H9 (cell line): ENCODE measurements at regions not wholly inside any gene's neighbourhood (a gene's known extent, or its start where the extent isn't known, plus 50 kb on each side); places are given as distances from the start of the nearest gene placed in this dataset.
"Not testable (repeated sequence)": the region's sequence is repeated elsewhere in the genome, so short reads cannot be mapped to it uniquely, and the experiment has no call there.

ENCODE experiments used
- DNase-seq: peaks from one replicate; pipeline ENCODE4 v3.0.0-alpha.2; 2017
- H2AFZ ChIP-seq: one replicate; pipeline ENCODE4 v1.6.1; 2013; ENCODE audit warnings: mild to moderate bottlenecking, low read length, control low read depth, moderate library complexity
- H2AK5ac ChIP-seq: 2 replicates; pipeline ENCODE4 v1.6.1; 2013; ENCODE audit warnings: low read length, control low read depth, mixed read lengths; ENCODE audit not compliant: insufficient read length
- H2BK120ac ChIP-seq: one replicate; pipeline ENCODE4 v1.6.1; 2013; ENCODE audit warnings: low read depth, mild to moderate bottlenecking, low read length, control low read depth, inconsistent platforms; ENCODE audit not compliant: poor library complexity, severe bottlenecking
- H2BK12ac ChIP-seq: 2 replicates; pipeline ENCODE4 v1.6.1; 2013; ENCODE audit warnings: low read length, control low read depth, mixed read lengths, low read depth; ENCODE audit not compliant: insufficient read length
- H2BK15ac ChIP-seq: 2 replicates; pipeline ENCODE4 v1.6.1; 2013; ENCODE audit warnings: low read depth, low read length, control low read depth
- H2BK20ac ChIP-seq: one replicate; pipeline ENCODE4 v1.6.1; 2013; ENCODE audit warnings: low read depth, mild to moderate bottlenecking, low read length, control low read depth, inconsistent platforms; ENCODE audit not compliant: poor library complexity, severe bottlenecking
- H2BK5ac ChIP-seq: 2 replicates; pipeline ENCODE4 v1.6.1; 2013; ENCODE audit warnings: low read length, control low read depth, mixed read lengths; ENCODE audit not compliant: insufficient read length
- H3K14ac ChIP-seq: 2 replicates; pipeline ENCODE4 v1.6.1; 2013; ENCODE audit warnings: low read length, control low read depth; ENCODE audit not compliant: insufficient read depth
- H3K18ac ChIP-seq: 2 replicates; pipeline ENCODE4 v1.6.1; 2013; ENCODE audit warnings: low read depth, mild to moderate bottlenecking, mixed read lengths, low read length, control low read depth; ENCODE audit not compliant: insufficient read length
- H3K23ac ChIP-seq: 2 replicates; pipeline ENCODE4 v1.6.1; 2013; ENCODE audit warnings: low read length, control low read depth, mixed read lengths, low read depth; ENCODE audit not compliant: insufficient read length
- H3K23me2 ChIP-seq: 2 replicates; pipeline ENCODE4 v1.6.1; 2013; ENCODE audit warnings: low read depth, mild to moderate bottlenecking, mixed read lengths, low read length, control low read depth; ENCODE audit not compliant: insufficient read length, poor library complexity, severe bottlenecking
- H3K27ac ChIP-seq: 2 replicates; pipeline ENCODE4 v1.5.1; 2013; ENCODE audit warnings: low read length, control low read depth, mixed read lengths, low read depth; ENCODE audit not compliant: insufficient read length
- H3K27me3 ChIP-seq: 2 replicates; pipeline ENCODE4 v1.6.1; 2013; ENCODE audit warnings: low read length, control low read depth, inconsistent platforms; ENCODE audit not compliant: insufficient read depth
- H3K4ac ChIP-seq: 2 replicates; pipeline ENCODE4 v1.6.1; 2013; ENCODE audit warnings: low read depth, mild to moderate bottlenecking, control low read depth, inconsistent platforms, low read length, moderate library complexity
- H3K4me1 ChIP-seq: 2 replicates; pipeline ENCODE4 v1.6.1; 2013; ENCODE audit warnings: low read length, control low read depth, inconsistent platforms; ENCODE audit not compliant: insufficient read depth
- H3K4me2 ChIP-seq: 2 replicates; pipeline ENCODE4 v1.6.1; 2013; ENCODE audit warnings: low read length, control low read depth, mixed read lengths; ENCODE audit not compliant: insufficient read length, insufficient read depth
- H3K56ac ChIP-seq: 2 replicates; pipeline ENCODE4 v1.6.1; 2013; ENCODE audit warnings: low read depth, mild to moderate bottlenecking, mixed read lengths, low read length, control low read depth; ENCODE audit not compliant: insufficient read length
- H3K79me1 ChIP-seq: 2 replicates; pipeline ENCODE4 v1.6.1; 2013; ENCODE audit warnings: low read depth, mild to moderate bottlenecking, moderate library complexity, low read length, control low read depth, inconsistent platforms; ENCODE audit not compliant: insufficient read depth, poor library complexity, severe bottlenecking
- H3K79me2 ChIP-seq: 2 replicates; pipeline ENCODE4 v1.6.1; 2013; ENCODE audit warnings: low read length, control low read depth, inconsistent platforms; ENCODE audit not compliant: insufficient read depth
- H3K9ac ChIP-seq: 2 replicates; pipeline ENCODE4 v1.6.1; 2013; ENCODE audit warnings: low read length, control low read depth, mixed read lengths; ENCODE audit not compliant: insufficient read length; ENCODE audit errors: extremely low read depth
- H3K9me3 ChIP-seq: one replicate; pipeline ENCODE4 v1.6.1; 2013; ENCODE audit warnings: low read depth, low read length, inconsistent platforms; ENCODE audit not compliant: control insufficient read depth
- H3T11ph ChIP-seq: one replicate; pipeline ENCODE4 v1.6.1; 2013; ENCODE audit warnings: mild to moderate bottlenecking, low read length, control low read depth, inconsistent platforms
- H4K20me1 ChIP-seq: one replicate; pipeline ENCODE4 v1.6.1; 2013; ENCODE audit not compliant: control insufficient read depth, insufficient read length, insufficient read depth
- H4K5ac ChIP-seq: 2 replicates; pipeline ENCODE4 v1.6.1; 2013; ENCODE audit warnings: low read depth, mild to moderate bottlenecking, mixed read lengths, low read length, control low read depth; ENCODE audit not compliant: insufficient read length
- H4K8ac ChIP-seq: replicated peaks from 2 replicates; pipeline ENCODE4 v1.6.1; 2013; ENCODE audit warnings: low read length, control low read depth, mixed read lengths, low read depth; ENCODE audit not compliant: insufficient read length
- H4K91ac ChIP-seq: 2 replicates; pipeline ENCODE4 v1.6.1; 2013; ENCODE audit warnings: low read depth, mild to moderate bottlenecking, moderate library complexity, mixed read lengths, low read length, control low read depth; ENCODE audit not compliant: insufficient read length
- H3K27ac Mint-ChIP-seq, 3 experiments: 2 replicates in 2 of 3; 3 replicates in 1 of 3; pipeline ENCODE4 v1.8.0; 2020 to 2021; ENCODE audit warnings: mixed read lengths in 3 of 3, mild to moderate bottlenecking in 1 of 3, moderate library complexity in 1 of 3
- H3K27me3 Mint-ChIP-seq: 2 replicates; pipeline ENCODE4 v1.8.0; 2021; ENCODE audit warnings: low read depth, mild to moderate bottlenecking, moderate library complexity, mixed read lengths
- H3K36me3 Mint-ChIP-seq, 3 experiments: 2 replicates in 2 of 3; 3 replicates in 1 of 3; pipeline ENCODE4 v1.8.0; 2020 to 2021; ENCODE audit warnings: low read depth in 3 of 3, mixed read lengths in 3 of 3; ENCODE audit not compliant: insufficient read depth in 1 of 3
- H3K4me1 Mint-ChIP-seq, 2 experiments: 2 replicates each; pipeline ENCODE4 v1.8.0; 2020; ENCODE audit warnings: mixed read lengths in 2 of 2
- H3K4me3 Mint-ChIP-seq, 2 experiments: 2 replicates in 1 of 2; 3 replicates in 1 of 2; pipeline ENCODE4 v1.8.0; 2020 to 2021; ENCODE audit warnings: mild to moderate bottlenecking in 2 of 2, mixed read lengths in 2 of 2, moderate library complexity in 1 of 2
- H3K9me3 Mint-ChIP-seq, 2 experiments: 2 replicates in 1 of 2; 3 replicates in 1 of 2; pipeline ENCODE4 v1.8.0; 2020; ENCODE audit warnings: mild to moderate bottlenecking in 2 of 2, mixed read lengths in 2 of 2, moderate library complexity in 1 of 2
- WGBS: extraction: QIAGEN DNeasy Blood & Tissue Kit; methylation state at CpG from one replicate; pipeline ENCODE4 v1.1.7; 2013; ENCODE audit warnings: missing lambda C conversion rate, low lambda C conversion rate, mixed read lengths; ENCODE audit not compliant: insufficient read length; ENCODE audit errors: extremely low coverage; 5-methylcytosine and 5-hydroxymethylcytosine counted together
- TF ChIP-seq, protein P1 (sequence below): fragments of 200-600 bp; sonication (generic); conservative IDR thresholded peaks from 3 replicates; pipeline ENCODE4 v1.8.0; 2021; ENCODE audit warnings: antibody characterized with exemption, mild to moderate bottlenecking

DNA sequence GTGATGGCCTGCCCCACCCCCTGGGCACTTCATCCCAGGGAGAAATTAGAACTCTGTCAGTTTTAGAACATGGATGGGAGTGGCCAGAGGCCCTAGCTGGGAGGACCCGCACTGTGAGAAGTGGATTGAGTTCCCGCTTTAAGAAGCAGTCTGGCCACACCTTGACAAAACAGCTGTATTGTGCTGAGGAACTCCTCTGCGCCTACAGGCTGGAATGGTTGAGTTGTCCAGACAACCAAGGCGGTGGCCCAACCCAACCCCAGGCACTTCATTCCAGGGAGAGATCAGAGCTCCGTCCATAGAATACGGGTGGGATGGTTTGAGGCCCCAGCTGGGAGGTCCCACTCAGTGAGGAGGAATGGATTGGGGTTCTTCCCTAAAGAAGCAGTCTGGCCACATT is 196.0 kb downstream of the TMEM26 start:
- Mint-ChIP-seq H3K27me3 (no peaks in the 10 kb centered on the region), H3K4me1 (no peaks in the 10 kb centered on the region), H3K27ac (no peak overlapping the region), H3K4me3 (no peak overlapping the region), H3K9me3 (peaks cover 9 to 13% of the 10 kb centered on the region in 2 experiments; a peak in 4 of 5 replicates), H3K36me3 (peaks cover 0 to 6% (median 0%) of the 10 kb centered on the region in 3 experiments; a peak in 1 of 7 replicates)
- H3K18ac ChIP-seq = no peak overlapping the region
- no peak overlapping the region for H2BK120ac ChIP-seq
- H4K8ac ChIP-seq = no peak overlapping the region
- H4K5ac ChIP-seq = no peak overlapping the region
- no peaks in the 10 kb centered on the region for H3K4me1 ChIP-seq
- H2BK12ac ChIP-seq = no peak overlapping the region
- H3K4ac ChIP-seq = no peak overlapping the region
- DNase-seq = no peak
- H2BK15ac ChIP-seq = no peak overlapping the region
- H2AFZ ChIP-seq = no peak overlapping the region
- no peaks in the 10 kb centered on the region for H3K79me1 ChIP-seq
- no peak overlapping the region for H4K91ac ChIP-seq
- TF ChIP-seq, protein P1, sequence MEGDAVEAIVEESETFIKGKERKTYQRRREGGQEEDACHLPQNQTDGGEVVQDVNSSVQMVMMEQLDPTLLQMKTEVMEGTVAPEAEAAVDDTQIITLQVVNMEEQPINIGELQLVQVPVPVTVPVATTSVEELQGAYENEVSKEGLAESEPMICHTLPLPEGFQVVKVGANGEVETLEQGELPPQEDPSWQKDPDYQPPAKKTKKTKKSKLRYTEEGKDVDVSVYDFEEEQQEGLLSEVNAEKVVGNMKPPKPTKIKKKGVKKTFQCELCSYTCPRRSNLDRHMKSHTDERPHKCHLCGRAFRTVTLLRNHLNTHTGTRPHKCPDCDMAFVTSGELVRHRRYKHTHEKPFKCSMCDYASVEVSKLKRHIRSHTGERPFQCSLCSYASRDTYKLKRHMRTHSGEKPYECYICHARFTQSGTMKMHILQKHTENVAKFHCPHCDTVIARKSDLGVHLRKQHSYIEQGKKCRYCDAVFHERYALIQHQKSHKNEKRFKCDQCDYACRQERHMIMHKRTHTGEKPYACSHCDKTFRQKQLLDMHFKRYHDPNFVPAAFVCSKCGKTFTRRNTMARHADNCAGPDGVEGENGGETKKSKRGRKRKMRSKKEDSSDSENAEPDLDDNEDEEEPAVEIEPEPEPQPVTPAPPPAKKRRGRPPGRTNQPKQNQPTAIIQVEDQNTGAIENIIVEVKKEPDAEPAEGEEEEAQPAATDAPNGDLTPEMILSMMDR = no peak
- no peak overlapping the region for H2AK5ac ChIP-seq
- H3K27me3 ChIP-seq = no peaks in the 10 kb centered on the region
- H3K9me3 ChIP-seq = no peaks in the 10 kb centered on the region
- H3T11ph ChIP-seq = no peak overlapping the region
- H2BK5ac ChIP-seq = no peak overlapping the region
- H3K79me2 ChIP-seq = no peaks in the 10 kb centered on the region
- no peak overlapping the region for H3K56ac ChIP-seq
- WGBS = no CpG with 5 or more reads among the region's 6 CpGs
- no peak overlapping the region for H3K4me2 ChIP-seq
- H3K23me2 ChIP-seq = no peaks in the 10 kb centered on the region
- no peak overlapping the region for H2BK20ac ChIP-seq
- no peak overlapping the region for H3K23ac ChIP-seq
- H3K27ac ChIP-seq = no peak overlapping the region
- H3K9ac ChIP-seq = no peak overlapping the region
- no peak overlapping the region for H3K14ac ChIP-seq
- H4K20me1 ChIP-seq = no peaks in the 10 kb centered on the region

DNA sequence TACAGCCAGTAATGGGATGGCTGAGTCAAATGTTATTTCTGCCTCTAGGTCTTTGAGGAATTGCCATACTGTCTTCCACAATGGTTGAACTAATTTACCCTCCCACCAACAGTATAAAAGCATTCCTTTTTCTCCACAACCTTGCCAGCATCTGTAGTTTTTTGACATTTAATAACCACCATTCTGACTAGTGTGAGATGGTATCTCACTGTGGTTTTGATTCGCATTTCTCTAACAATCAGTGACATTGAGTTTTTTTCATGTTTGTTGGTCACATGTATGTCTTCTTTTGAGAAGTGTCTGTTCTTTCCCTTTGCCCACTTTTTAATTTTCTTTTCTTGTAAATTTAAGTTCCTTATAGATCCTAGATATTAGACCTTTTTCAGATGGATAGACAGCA is 200.9 kb downstream of the TMEM26 start:
- not testable (repeated sequence) for H3K9ac ChIP-seq, H3K56ac ChIP-seq, H2AFZ ChIP-seq, H3T11ph ChIP-seq, H3K79me1 ChIP-seq, H3K36me3 Mint-ChIP-seq, H2BK12ac ChIP-seq, H3K4me1 Mint-ChIP-seq, H3K4me2 ChIP-seq, H2BK120ac ChIP-seq, H4K5ac ChIP-seq, H3K4me3 Mint-ChIP-seq, H2BK5ac ChIP-seq, H2BK20ac ChIP-seq, H3K14ac ChIP-seq, H3K23me2 ChIP-seq, H3K27ac ChIP-seq, H3K4me1 ChIP-seq, H3K23ac ChIP-seq, H3K18ac ChIP-seq, H4K91ac ChIP-seq, H2BK15ac ChIP-seq, H3K27ac Mint-ChIP-seq, H2AK5ac ChIP-seq, H3K4ac ChIP-seq, DNase-seq, H4K20me1 ChIP-seq, H3K9me3 ChIP-seq, H4K8ac ChIP-seq, H3K79me2 ChIP-seq, H3K27me3 ChIP-seq, H3K27me3 Mint-ChIP-seq
- peaks cover 9 to 13% of the 10 kb centered on the region in 2 experiments; a peak in 4 of 5 replicates for H3K9me3 Mint-ChIP-seq
- no CpG with 5 or more reads among the region's 1 CpG for WGBS
